DOHH2 (cell line): ENCODE measurements at regions not wholly inside any gene's neighbourhood (a gene's known extent, or its start where the extent isn't known, plus 50 kb on each side); places are given as distances from the start of the nearest gene placed in this dataset.

Source experiments
- CTCF ChIP-seq: fragments of 200-600 bp; sonication (generic); IDR thresholded peaks from one replicate; pipeline ENCODE4 v1.5.1; 2014; ENCODE audit warnings: antibody characterized with exemption, mild to moderate bottlenecking, low read depth, low read length; ENCODE audit not compliant: poor library complexity, severe bottlenecking
- EZH2phosphoT487 ChIP-seq: fragments of 200-600 bp; sonication (generic); IDR thresholded peaks from 2 replicates; pipeline ENCODE4 v1.6.1; 2017; ENCODE audit warnings: borderline replicate concordance, mild to moderate bottlenecking, antibody characterized with exemption, low read length, moderate library complexity, mixed read lengths

- TF ChIP-seq CTCF (no peak), EZH2phosphoT487 (no peak)
These were observed 118.3 kb downstream of the EXOC5 start for GRCh38 chr14:57150449-57150848.
